ENCODE measurements at regions not wholly inside any gene's neighbourhood (a gene's known extent, or its start where the extent isn't known, plus 50 kb on each side); places are given as distances from the start of the nearest gene placed in this dataset.

- no peaks in the 10 kb centered on the region for H3K36me3 ChIP-seq (ENCODE audit: control insufficient read depth in 4 of 4, insufficient read depth in 3 of 4, low read depth in 1 of 4, low read length in 3 of 4)
- no peaks in the 10 kb centered on the region for H3K4me1 ChIP-seq (ENCODE audit: control insufficient read depth in 4 of 4, insufficient read depth in 4 of 4, low read length in 3 of 4)
- H3K9me3 ChIP-seq (ENCODE audit: control insufficient read depth in 4 of 4, low read length in 3 of 4) = no peaks in the 10 kb centered on the region
- no peak for DNase-seq (ENCODE audit: low spot score)
- H3K27ac ChIP-seq (ENCODE audit: low read depth in 1 of 2, low read length in 2 of 2) = no peak overlapping the region
- no peak for TF ChIP-seq RAD21 (IDR thresholded peaks at IDR 0.05)
- no peak for TF ChIP-seq FOXA2 (IDR thresholded peaks at IDR 0.05)
- TF ChIP-seq TAF1 (conservative IDR thresholded peaks at IDR 0.05) = no peak
- no peak for TF ChIP-seq NR2F2 (IDR thresholded peaks at IDR 0.05)
- TF ChIP-seq, protein P1, sequence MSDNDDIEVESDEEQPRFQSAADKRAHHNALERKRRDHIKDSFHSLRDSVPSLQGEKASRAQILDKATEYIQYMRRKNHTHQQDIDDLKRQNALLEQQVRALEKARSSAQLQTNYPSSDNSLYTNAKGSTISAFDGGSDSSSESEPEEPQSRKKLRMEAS (IDR thresholded peaks at IDR 0.05) = no peak
- no peak overlapping the region for H3K4me3 ChIP-seq (ENCODE audit: low read depth in 1 of 3, low read length in 3 of 3)
- no peaks in the 10 kb centered on the region for H3K27me3 ChIP-seq (ENCODE audit: control insufficient read depth in 4 of 4, insufficient read depth in 4 of 4, low read length in 3 of 4)
- no peak overlapping the region for H3K9ac ChIP-seq (ENCODE audit: low read depth in 1 of 2, low read length in 2 of 2)
Measured at GRCh38 chr15:47872208-47872607, 154.9 kb downstream of the SEMA6D start.

DNA sequence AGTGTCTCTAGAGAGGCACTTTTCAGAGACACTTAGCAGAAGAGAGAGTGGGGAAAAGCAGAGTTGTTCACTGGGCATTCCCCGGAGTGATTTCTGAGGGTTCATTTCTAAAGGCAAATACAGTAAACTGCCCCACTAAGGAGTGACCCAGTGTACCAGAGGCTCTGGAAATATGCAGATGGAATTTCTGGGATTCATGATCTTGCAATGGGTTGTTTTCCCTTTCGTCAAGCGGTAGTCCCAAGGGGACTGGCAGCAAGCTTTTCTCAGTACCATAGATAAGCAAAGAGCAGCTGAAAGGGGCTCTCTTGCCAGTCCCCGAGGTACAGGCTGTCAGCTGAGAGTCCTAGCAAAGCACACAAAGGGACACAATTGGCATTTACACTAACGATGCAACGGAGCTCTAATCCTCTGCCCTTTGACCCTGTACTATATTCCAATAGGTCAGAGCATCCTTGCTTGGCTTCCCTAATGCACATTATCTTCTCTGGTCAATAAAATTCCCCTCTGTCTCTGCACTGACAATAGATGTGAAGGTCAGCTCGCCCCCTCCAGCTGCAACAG, 155.6 kb downstream of the SEMA6D start:
- H3K4me1 ChIP-seq (ENCODE audit: control insufficient read depth in 4 of 4, insufficient read depth in 4 of 4, low read length in 3 of 4) = no peaks in the 10 kb centered on the region
- DNase-seq (ENCODE audit: low spot score) = no peak
- no peak overlapping the region for H3K4me3 ChIP-seq (ENCODE audit: low read depth in 1 of 3, low read length in 3 of 3)
- no peak overlapping the region for H3K27ac ChIP-seq (ENCODE audit: low read depth in 1 of 2, low read length in 2 of 2)
- TF ChIP-seq NR2F2 (IDR thresholded peaks at IDR 0.05) (peak; percentile 9), FOXA2 (IDR thresholded peaks at IDR 0.05) (no peak), TAF1 (conservative IDR thresholded peaks at IDR 0.05) (no peak), YY1 (IDR thresholded peaks at IDR 0.05) (no peak), GABPA (IDR thresholded peaks at IDR 0.05 in 1 of 2, conservative IDR thresholded peaks at IDR 0.05 in 1 of 2) (no peak), EGR1 (IDR thresholded peaks at IDR 0.05; ENCODE audit: low read depth in 2 of 2) (no peak)
- TF ChIP-seq, protein P2, sequence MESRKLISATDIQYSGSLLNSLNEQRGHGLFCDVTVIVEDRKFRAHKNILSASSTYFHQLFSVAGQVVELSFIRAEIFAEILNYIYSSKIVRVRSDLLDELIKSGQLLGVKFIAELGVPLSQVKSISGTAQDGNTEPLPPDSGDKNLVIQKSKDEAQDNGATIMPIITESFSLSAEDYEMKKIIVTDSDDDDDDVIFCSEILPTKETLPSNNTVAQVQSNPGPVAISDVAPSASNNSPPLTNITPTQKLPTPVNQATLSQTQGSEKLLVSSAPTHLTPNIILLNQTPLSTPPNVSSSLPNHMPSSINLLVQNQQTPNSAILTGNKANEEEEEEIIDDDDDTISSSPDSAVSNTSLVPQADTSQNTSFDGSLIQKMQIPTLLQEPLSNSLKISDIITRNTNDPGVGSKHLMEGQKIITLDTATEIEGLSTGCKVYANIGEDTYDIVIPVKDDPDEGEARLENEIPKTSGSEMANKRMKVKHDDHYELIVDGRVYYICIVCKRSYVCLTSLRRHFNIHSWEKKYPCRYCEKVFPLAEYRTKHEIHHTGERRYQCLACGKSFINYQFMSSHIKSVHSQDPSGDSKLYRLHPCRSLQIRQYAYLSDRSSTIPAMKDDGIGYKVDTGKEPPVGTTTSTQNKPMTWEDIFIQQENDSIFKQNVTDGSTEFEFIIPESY (IDR thresholded peaks at IDR 0.05) = no peak
- H3K9ac ChIP-seq (ENCODE audit: low read depth in 1 of 2, low read length in 2 of 2) = no peak overlapping the region
- 50% methylated on average over 7 of the region's 7 CpGs for WGBS
- no peaks in the 10 kb centered on the region for H3K27me3 ChIP-seq (ENCODE audit: control insufficient read depth in 4 of 4, insufficient read depth in 4 of 4, low read length in 3 of 4)
- no peaks in the 10 kb centered on the region for H3K36me3 ChIP-seq (ENCODE audit: control insufficient read depth in 4 of 4, insufficient read depth in 3 of 4, low read depth in 1 of 4, low read length in 3 of 4)
- no peaks in the 10 kb centered on the region for H3K9me3 ChIP-seq (ENCODE audit: control insufficient read depth in 4 of 4, low read length in 3 of 4)

GRCh38 chr15:47876986-47877385, 159.7 kb downstream of the SEMA6D start:
- H3K9me3 ChIP-seq (ENCODE audit: control insufficient read depth in 4 of 4, low read length in 3 of 4) = no peaks in the 10 kb centered on the region
- 66% methylated on average over 5 of the region's 5 CpGs for WGBS
- no peak for TF ChIP-seq HNF4A (conservative IDR thresholded peaks at IDR 0.05)
- TF ChIP-seq, protein P2 (IDR thresholded peaks at IDR 0.05) = no peak
- TF ChIP-seq, protein P3, sequence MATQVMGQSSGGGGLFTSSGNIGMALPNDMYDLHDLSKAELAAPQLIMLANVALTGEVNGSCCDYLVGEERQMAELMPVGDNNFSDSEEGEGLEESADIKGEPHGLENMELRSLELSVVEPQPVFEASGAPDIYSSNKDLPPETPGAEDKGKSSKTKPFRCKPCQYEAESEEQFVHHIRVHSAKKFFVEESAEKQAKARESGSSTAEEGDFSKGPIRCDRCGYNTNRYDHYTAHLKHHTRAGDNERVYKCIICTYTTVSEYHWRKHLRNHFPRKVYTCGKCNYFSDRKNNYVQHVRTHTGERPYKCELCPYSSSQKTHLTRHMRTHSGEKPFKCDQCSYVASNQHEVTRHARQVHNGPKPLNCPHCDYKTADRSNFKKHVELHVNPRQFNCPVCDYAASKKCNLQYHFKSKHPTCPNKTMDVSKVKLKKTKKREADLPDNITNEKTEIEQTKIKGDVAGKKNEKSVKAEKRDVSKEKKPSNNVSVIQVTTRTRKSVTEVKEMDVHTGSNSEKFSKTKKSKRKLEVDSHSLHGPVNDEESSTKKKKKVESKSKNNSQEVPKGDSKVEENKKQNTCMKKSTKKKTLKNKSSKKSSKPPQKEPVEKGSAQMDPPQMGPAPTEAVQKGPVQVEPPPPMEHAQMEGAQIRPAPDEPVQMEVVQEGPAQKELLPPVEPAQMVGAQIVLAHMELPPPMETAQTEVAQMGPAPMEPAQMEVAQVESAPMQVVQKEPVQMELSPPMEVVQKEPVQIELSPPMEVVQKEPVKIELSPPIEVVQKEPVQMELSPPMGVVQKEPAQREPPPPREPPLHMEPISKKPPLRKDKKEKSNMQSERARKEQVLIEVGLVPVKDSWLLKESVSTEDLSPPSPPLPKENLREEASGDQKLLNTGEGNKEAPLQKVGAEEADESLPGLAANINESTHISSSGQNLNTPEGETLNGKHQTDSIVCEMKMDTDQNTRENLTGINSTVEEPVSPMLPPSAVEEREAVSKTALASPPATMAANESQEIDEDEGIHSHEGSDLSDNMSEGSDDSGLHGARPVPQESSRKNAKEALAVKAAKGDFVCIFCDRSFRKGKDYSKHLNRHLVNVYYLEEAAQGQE (IDR thresholded peaks at IDR 0.05) = no peak
- no peak for TF ChIP-seq RXRA (IDR thresholded peaks at IDR 0.05)
- no peak for TF ChIP-seq TAF1 (conservative IDR thresholded peaks at IDR 0.05)
- no peak for TF ChIP-seq NR2F2 (IDR thresholded peaks at IDR 0.05)
- no peak for TF ChIP-seq HNF4G (IDR thresholded peaks at IDR 0.05)
- TF ChIP-seq JUND (IDR thresholded peaks at IDR 0.05) = no peak
- no peak for TF ChIP-seq EGR1 (IDR thresholded peaks at IDR 0.05; ENCODE audit: low read depth in 2 of 2)
- no peak for TF ChIP-seq CTCF (IDR thresholded peaks at IDR 0.05; ENCODE audit: low read depth, low read length, missing input control)
- no peak for TF ChIP-seq RAD21 (IDR thresholded peaks at IDR 0.05)
- no peak for TF ChIP-seq FOXA1 (IDR thresholded peaks at IDR 0.05)
- TF ChIP-seq GABPA (IDR thresholded peaks at IDR 0.05 in 1 of 2, conservative IDR thresholded peaks at IDR 0.05 in 1 of 2) = no peak
- no peak for TF ChIP-seq SP1 (IDR thresholded peaks at IDR 0.05)
- TF ChIP-seq ATF3 (IDR thresholded peaks at IDR 0.05) = no peak

More at GRCh38 chr15:47876986-47877385, 159.7 kb downstream of the SEMA6D start:
- Histone ChIP-seq H3K9ac (ENCODE audit: low read depth in 1 of 2, low read length in 2 of 2) (no peak overlapping the region), H3K36me3 (ENCODE audit: control insufficient read depth in 4 of 4, insufficient read depth in 3 of 4, low read depth in 1 of 4, low read length in 3 of 4) (no peaks in the 10 kb centered on the region), H3K4me3 (ENCODE audit: low read depth in 1 of 3, low read length in 3 of 3) (no peak overlapping the region), H3K27me3 (ENCODE audit: control insufficient read depth in 4 of 4, insufficient read depth in 4 of 4, low read length in 3 of 4) (no peaks in the 10 kb centered on the region), H3K4me1 (ENCODE audit: control insufficient read depth in 4 of 4, insufficient read depth in 4 of 4, low read length in 3 of 4) (no peaks in the 10 kb centered on the region), H3K27ac (ENCODE audit: low read depth in 1 of 2, low read length in 2 of 2) (no peak overlapping the region)
- no peak for DNase-seq (ENCODE audit: low spot score)

Data from liver (tissue), 8 donors.